ENCODE measurements at regions not wholly inside any gene's neighbourhood (a gene's known extent, or its start where the extent isn't known, plus 50 kb on each side); places are given as distances from the start of the nearest gene placed in this dataset.

- TF ChIP-seq, protein P1, sequence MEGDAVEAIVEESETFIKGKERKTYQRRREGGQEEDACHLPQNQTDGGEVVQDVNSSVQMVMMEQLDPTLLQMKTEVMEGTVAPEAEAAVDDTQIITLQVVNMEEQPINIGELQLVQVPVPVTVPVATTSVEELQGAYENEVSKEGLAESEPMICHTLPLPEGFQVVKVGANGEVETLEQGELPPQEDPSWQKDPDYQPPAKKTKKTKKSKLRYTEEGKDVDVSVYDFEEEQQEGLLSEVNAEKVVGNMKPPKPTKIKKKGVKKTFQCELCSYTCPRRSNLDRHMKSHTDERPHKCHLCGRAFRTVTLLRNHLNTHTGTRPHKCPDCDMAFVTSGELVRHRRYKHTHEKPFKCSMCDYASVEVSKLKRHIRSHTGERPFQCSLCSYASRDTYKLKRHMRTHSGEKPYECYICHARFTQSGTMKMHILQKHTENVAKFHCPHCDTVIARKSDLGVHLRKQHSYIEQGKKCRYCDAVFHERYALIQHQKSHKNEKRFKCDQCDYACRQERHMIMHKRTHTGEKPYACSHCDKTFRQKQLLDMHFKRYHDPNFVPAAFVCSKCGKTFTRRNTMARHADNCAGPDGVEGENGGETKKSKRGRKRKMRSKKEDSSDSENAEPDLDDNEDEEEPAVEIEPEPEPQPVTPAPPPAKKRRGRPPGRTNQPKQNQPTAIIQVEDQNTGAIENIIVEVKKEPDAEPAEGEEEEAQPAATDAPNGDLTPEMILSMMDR (conservative IDR thresholded peaks at IDR 0.05), result no peak
- no peak overlapping the region for H3K27ac ChIP-seq
Observed at GRCh38 chr21:23638131-23638695, 1969.1 kb downstream of the MRPL39 start.

DNA sequence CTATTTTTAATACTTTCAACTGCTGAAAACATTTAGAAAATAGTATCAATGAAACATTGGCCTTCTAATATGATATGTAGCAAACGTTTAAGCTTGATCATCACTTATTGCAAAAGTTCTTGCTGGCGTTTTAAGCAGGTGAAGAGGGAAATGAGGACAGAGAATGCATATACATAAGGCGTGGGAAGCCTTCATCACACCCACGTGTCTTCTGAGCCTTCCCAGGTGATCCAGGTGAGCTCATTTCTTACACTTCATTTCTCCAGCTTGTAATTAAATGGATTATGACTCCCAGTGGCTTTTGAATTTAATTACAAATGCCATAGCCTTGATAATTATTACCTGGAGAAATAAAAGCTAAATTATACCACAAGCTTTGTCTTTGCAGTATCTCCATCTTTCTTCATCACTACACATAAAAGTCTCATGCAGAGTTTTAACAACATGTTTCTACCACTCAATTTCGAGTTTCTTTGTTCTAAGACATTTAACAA, 1973.8 kb downstream of the MRPL39 start:
- TF ChIP-seq, protein P1 (conservative IDR thresholded peaks at IDR 0.05), result no peak
- H3K27ac ChIP-seq, result no peak overlapping the region

- TF ChIP-seq, protein P1 (conservative IDR thresholded peaks at IDR 0.05), result no peak
- no peak overlapping the region for H3K27ac ChIP-seq
Observed at GRCh38 chr21:23624281-23624680, 1983.0 kb downstream of the MRPL39 start.

DNA sequence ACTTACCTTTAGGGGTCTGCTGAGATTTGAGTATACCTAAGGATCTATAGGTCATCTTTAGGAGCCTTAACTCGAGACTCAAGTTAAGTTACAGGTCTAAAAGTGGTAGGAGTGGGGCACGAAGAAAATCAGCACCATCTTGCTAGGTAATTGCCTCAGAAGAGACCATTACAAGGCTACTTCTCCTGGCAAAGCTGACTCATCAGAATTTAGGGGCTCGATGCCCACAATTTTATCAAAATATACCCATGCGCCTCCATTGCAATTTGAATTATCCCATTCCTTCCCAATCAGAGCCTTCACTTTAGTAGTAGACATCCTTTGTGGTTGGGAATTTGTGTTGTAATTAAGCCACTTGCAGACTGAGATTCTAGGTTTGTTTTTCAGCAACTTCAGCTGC, 1994.3 kb downstream of the MRPL39 start:
- TF ChIP-seq, protein P1 (conservative IDR thresholded peaks at IDR 0.05), result no peak
- H3K27ac ChIP-seq, result no peak overlapping the region

GRCh38 chr21:23612210-23612609, 1995.1 kb downstream of the MRPL39 start:
- TF ChIP-seq, protein P1 (conservative IDR thresholded peaks at IDR 0.05), result no peak
- H3K27ac ChIP-seq, result no peak overlapping the region

DNA sequence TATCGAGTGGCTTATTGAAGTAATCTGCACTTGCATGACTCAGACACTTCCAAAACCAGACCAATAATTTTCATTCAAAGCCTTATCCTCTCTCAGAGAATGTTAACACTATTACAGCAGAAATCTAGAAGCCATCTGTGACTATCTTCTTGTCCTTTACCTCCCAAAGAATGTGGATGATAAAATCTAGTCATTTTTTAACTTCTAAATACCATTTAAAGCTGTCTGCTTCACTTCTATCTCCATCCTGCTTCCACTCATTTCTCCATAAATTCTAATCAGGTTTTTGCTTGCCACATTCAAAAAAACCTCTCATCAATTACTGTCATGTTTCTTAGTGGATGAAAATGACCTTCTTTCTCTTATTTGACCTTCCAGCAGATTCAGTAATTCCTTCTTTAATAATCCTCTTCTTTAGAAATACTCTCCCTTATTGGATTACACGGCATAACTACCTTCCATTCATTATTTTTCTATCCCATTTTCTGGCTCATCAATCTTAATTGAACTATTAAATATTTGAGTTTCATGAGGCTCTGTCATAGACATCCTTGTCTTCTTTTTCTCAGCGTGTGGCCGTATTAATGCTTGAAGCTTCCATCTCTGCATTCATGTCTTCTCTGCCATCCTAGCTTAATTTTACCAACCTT, 1999.4 kb downstream of the MRPL39 start:
- TF ChIP-seq, protein P1 (conservative IDR thresholded peaks at IDR 0.05), result no peak
- H3K27ac ChIP-seq, result no peak overlapping the region

DNA sequence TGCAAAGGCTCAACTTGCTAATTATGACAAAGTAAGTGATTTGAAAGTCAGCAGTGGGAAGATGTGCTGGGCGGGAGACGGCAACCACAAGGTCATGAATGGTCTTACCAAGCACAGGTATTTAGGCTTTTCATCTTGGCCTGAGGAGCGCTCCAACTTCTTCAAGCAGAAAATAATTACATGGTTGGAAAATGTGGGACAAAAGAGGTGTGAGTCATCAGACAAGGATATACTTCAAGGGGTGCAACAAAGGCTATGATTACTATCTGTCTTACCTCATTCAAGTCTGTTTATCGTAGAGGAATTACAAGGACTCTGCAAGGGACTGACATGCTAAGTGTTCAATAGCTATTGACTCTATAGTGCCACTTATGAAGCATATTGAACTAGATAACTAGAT, 2005.7 kb downstream of the MRPL39 start:
- TF ChIP-seq, protein P1 (conservative IDR thresholded peaks at IDR 0.05), result no peak
- H3K27ac ChIP-seq, result no peak overlapping the region

Measured in VCaP (cell line).